ENCODE measurements at regions not wholly inside any gene's neighbourhood (a gene's known extent, or its start where the extent isn't known, plus 50 kb on each side); places are given as distances from the start of the nearest gene placed in this dataset.

- POLR2A ChIA-PET = no interaction called here
- Histone ChIP-seq H3K36me3 (ENCODE audit: control insufficient read depth, insufficient read depth, low read length) (no peaks in the 10 kb centered on the region), H3K4me1 (ENCODE audit: control insufficient read depth, insufficient read depth, low read length) (no peaks in the 10 kb centered on the region), H3K4me3 (ENCODE audit: low read depth in 2 of 2, low read length in 2 of 2) (no peak overlapping the region), H3K27ac (ENCODE audit: low read length) (no peak overlapping the region), H3K27me3 (ENCODE audit: control insufficient read depth, insufficient read depth, low read length) (no peaks in the 10 kb centered on the region), H3K9me3 (ENCODE audit: control insufficient read depth, insufficient read depth, low read depth, low read length) (no peaks in the 10 kb centered on the region)
- CTCF ChIA-PET = no interaction called here
- DNase-seq (ENCODE audit: low read depth, low spot score) = no peak
- in situ Hi-C loops (cut with HindIII; ENCODE audit: low pct_unique_long_range_greater_than_20kb, low sequenced_read_pairs) (no loop called here), intact Hi-C loops (cut with micrococcal nuclease; ENCODE audit: unreplicated experiment) (no loop called here)
- ATAC-seq = no peak
- TF ChIP-seq SIN3A (IDR thresholded peaks at IDR 0.05; ENCODE audit: borderline replicate concordance, insufficient read depth, low read depth, low read length) (no peak), REST (IDR thresholded peaks at IDR 0.05; ENCODE audit: insufficient read depth in 1 of 2, low read depth in 2 of 2, low read length in 1 of 2) (no peak), POLR2AphosphoS5 (IDR thresholded peaks at IDR 0.05; ENCODE audit: low read depth, low read length) (no peak), CTCF (IDR thresholded peaks at IDR 0.05) (no peak), TCF7L2 (IDR thresholded peaks at IDR 0.05; ENCODE audit: low read depth, low read length) (no peak)
- BruUV-seq (replicated peaks) = no TSS peak
These were observed 104.7 kb upstream of the RALGAPA2 start for GRCh38 chr20:20816969-20817755.

- CTCF ChIA-PET = no interaction called here
- Histone ChIP-seq H3K4me1 (ENCODE audit: control insufficient read depth, insufficient read depth, low read length) (no peaks in the 10 kb centered on the region), H3K27ac (ENCODE audit: low read length) (no peak overlapping the region), H3K9me3 (ENCODE audit: control insufficient read depth, insufficient read depth, low read depth, low read length) (no peaks in the 10 kb centered on the region), H3K36me3 (ENCODE audit: control insufficient read depth, insufficient read depth, low read length) (no peaks in the 10 kb centered on the region), H3K4me3 (ENCODE audit: low read depth in 2 of 2, low read length in 2 of 2) (no peak overlapping the region), H3K27me3 (ENCODE audit: control insufficient read depth, insufficient read depth, low read length) (no peaks in the 10 kb centered on the region)
- in situ Hi-C loops (cut with HindIII; ENCODE audit: low pct_unique_long_range_greater_than_20kb, low sequenced_read_pairs) = no loop called here
- no peak for TF ChIP-seq POLR2AphosphoS5 (IDR thresholded peaks at IDR 0.05; ENCODE audit: low read depth, low read length)
- ATAC-seq (no peak), DNase-seq (ENCODE audit: low read depth, low spot score) (no peak)
- intact Hi-C loops (cut with micrococcal nuclease; ENCODE audit: unreplicated experiment) = no loop called here
- BruUV-seq (replicated peaks) = no TSS peak
- POLR2A ChIA-PET = no interaction called here
These were observed 103.4 kb upstream of the RALGAPA2 start for GRCh38 chr20:20815711-20816455.

GRCh38 chr20:20814685-20815084 lies 102.2 kb upstream of the RALGAPA2 start:
- no TSS peak for BruUV-seq (replicated peaks)
- no peaks in the 10 kb centered on the region for H3K27me3 ChIP-seq (ENCODE audit: control insufficient read depth, insufficient read depth, low read length)
- DNase-seq (ENCODE audit: low read depth, low spot score) = no peak
- POLR2A ChIA-PET = no interaction called here
- H3K4me3 ChIP-seq (ENCODE audit: low read depth in 2 of 2, low read length in 2 of 2) = no peak overlapping the region
- H3K9me3 ChIP-seq (ENCODE audit: control insufficient read depth, insufficient read depth, low read depth, low read length) = no peaks in the 10 kb centered on the region
- ATAC-seq = no peak
- no peak overlapping the region for H3K27ac ChIP-seq (ENCODE audit: low read length)
- TF ChIP-seq SIN3A (IDR thresholded peaks at IDR 0.05; ENCODE audit: borderline replicate concordance, insufficient read depth, low read depth, low read length) = no peak
- TF ChIP-seq POLR2AphosphoS5 (IDR thresholded peaks at IDR 0.05; ENCODE audit: low read depth, low read length) = no peak
- TF ChIP-seq REST (IDR thresholded peaks at IDR 0.05; ENCODE audit: insufficient read depth in 1 of 2, low read depth in 2 of 2, low read length in 1 of 2) = no peak
- no peak for TF ChIP-seq CTCF (IDR thresholded peaks at IDR 0.05)
- TF ChIP-seq TCF7L2 (IDR thresholded peaks at IDR 0.05; ENCODE audit: low read depth, low read length) = no peak
- intact Hi-C loops (cut with micrococcal nuclease; ENCODE audit: unreplicated experiment) (no loop called here), in situ Hi-C loops (cut with HindIII; ENCODE audit: low pct_unique_long_range_greater_than_20kb, low sequenced_read_pairs) (no loop called here)
- no peaks in the 10 kb centered on the region for H3K36me3 ChIP-seq (ENCODE audit: control insufficient read depth, insufficient read depth, low read length)
- no peaks in the 10 kb centered on the region for H3K4me1 ChIP-seq (ENCODE audit: control insufficient read depth, insufficient read depth, low read length)
- CTCF ChIA-PET = no interaction called here
